Erythroblast (primary cell): ENCODE measurements at regions not wholly inside any gene's neighbourhood (a gene's known extent, or its start where the extent isn't known, plus 50 kb on each side); places are given as distances from the start of the nearest gene placed in this dataset.
"Not testable (repeated sequence)": the region's sequence is repeated elsewhere in the genome, so short reads cannot be mapped to it uniquely, and the experiment has no call there.

ENCODE experiments used
- GATA1 ChIP-seq: IDR thresholded peaks from 2 replicates; pipeline ENCODE4 v1.6.1; 2011; ENCODE audit warnings: low read depth, mild to moderate bottlenecking, control low read depth, low read length, moderate library complexity
- POLR2A ChIP-seq: IDR thresholded peaks from 2 replicates; pipeline ENCODE4 v1.6.1; 2011; ENCODE audit warnings: mild to moderate bottlenecking, low read length

GRCh38 chr10:46775668-46776059 lies 135.6 kb upstream of the PTPN20 start:
- not testable (repeated sequence) for TF ChIP-seq POLR2A, GATA1
